IgD-negative memory B cell (primary cell): ENCODE measurements at regions not wholly inside any gene's neighbourhood (a gene's known extent, or its start where the extent isn't known, plus 50 kb on each side); places are given as distances from the start of the nearest gene placed in this dataset.
"Not testable (repeated sequence)": the region's sequence is repeated elsewhere in the genome, so short reads cannot be mapped to it uniquely, and the experiment has no call there.

ENCODE experiments used
- H3K27ac Mint-ChIP-seq, 3 donors: one replicate each; pipeline ENCODE4 v1.8.0; 2020 to 2022; ENCODE audit warnings: mild to moderate bottlenecking in 3 of 3, mixed read lengths in 3 of 3, moderate library complexity in 1 of 3
- H3K27me3 Mint-ChIP-seq: one replicate; pipeline ENCODE4 v1.8.0; 2021; ENCODE audit warnings: mixed read lengths
- H3K36me3 Mint-ChIP-seq: one replicate; pipeline ENCODE4 v1.8.0; 2020; ENCODE audit warnings: mild to moderate bottlenecking, mixed read lengths
- H3K4me1 Mint-ChIP-seq, 3 donors: one replicate each; pipeline ENCODE4 v1.8.0; 2020 to 2022; ENCODE audit warnings: mixed read lengths in 3 of 3, mild to moderate bottlenecking in 1 of 3
- H3K4me3 Mint-ChIP-seq, 4 donors: one replicate each; pipeline ENCODE4 v1.8.0; 2020 to 2022; ENCODE audit warnings: mild to moderate bottlenecking in 4 of 4, mixed read lengths in 4 of 4, moderate library complexity in 3 of 4
- H3K9me3 Mint-ChIP-seq, 3 donors: one replicate each; pipeline ENCODE4 v1.8.0; 2020 to 2021; ENCODE audit warnings: mixed read lengths in 3 of 3, mild to moderate bottlenecking in 1 of 3

GRCh38 chr5:68134033-68134668, 81.4 kb upstream of the PIK3R1 start:
- Mint-ChIP-seq H3K4me3 (no peak overlapping the region), H3K9me3 (peaks cover 0 to 2% (median 0%) of the 10 kb centered on the region in 3 donors), H3K27ac (no peak overlapping the region), H3K36me3 (no peaks in the 10 kb centered on the region), H3K27me3 (peaks cover 2% of the 10 kb centered on the region), H3K4me1 (no peaks in the 10 kb centered on the region)

GRCh38 chr5:68130253-68130652, 85.3 kb upstream of the PIK3R1 start:
- no peak overlapping the region for H3K27ac Mint-ChIP-seq
- H3K36me3 Mint-ChIP-seq = no peaks in the 10 kb centered on the region
- H3K27me3 Mint-ChIP-seq = peaks cover 2% of the 10 kb centered on the region
- no peaks in the 10 kb centered on the region for H3K4me1 Mint-ChIP-seq
- H3K4me3 Mint-ChIP-seq = no peak overlapping the region
- peaks cover 0 to 2% (median 0%) of the 10 kb centered on the region in 3 donors for H3K9me3 Mint-ChIP-seq

GRCh38 chr5:68129364-68129763, 86.2 kb upstream of the PIK3R1 start:
- H3K27ac Mint-ChIP-seq = no peak overlapping the region
- peaks cover 2% of the 10 kb centered on the region for H3K27me3 Mint-ChIP-seq
- H3K9me3 Mint-ChIP-seq = peaks cover 0 to 2% (median 0%) of the 10 kb centered on the region in 3 donors
- no peaks in the 10 kb centered on the region for H3K36me3 Mint-ChIP-seq
- no peaks in the 10 kb centered on the region for H3K4me1 Mint-ChIP-seq
- no peak overlapping the region for H3K4me3 Mint-ChIP-seq

GRCh38 chr5:68126886-68127285, 88.7 kb upstream of the PIK3R1 start:
- Mint-ChIP-seq H3K9me3 (peaks cover 0 to 5% (median 0%) of the 10 kb centered on the region in 3 donors), H3K27ac (no peak overlapping the region), H3K27me3 (peaks cover 6% of the 10 kb centered on the region), H3K36me3 (no peaks in the 10 kb centered on the region), H3K4me3 (peak overlapping the region in 1 of 4 donors; percentile 49), H3K4me1 (peaks cover 0 to 2% (median 0%) of the 10 kb centered on the region in 3 donors)

GRCh38 chr5:68122439-68123328, 92.9 kb upstream of the PIK3R1 start:
- Mint-ChIP-seq H3K4me3 (no peak overlapping the region), H3K36me3 (no peaks in the 10 kb centered on the region), H3K9me3 (peaks cover 0 to 5% (median 0%) of the 10 kb centered on the region in 3 donors), H3K4me1 (peaks cover 0 to 2% (median 0%) of the 10 kb centered on the region in 3 donors), H3K27me3 (peaks cover 4% of the 10 kb centered on the region), H3K27ac (no peak overlapping the region)

GRCh38 chr5:68116868-68117411, 98.6 kb upstream of the PIK3R1 start:
- no peak overlapping the region for H3K27ac Mint-ChIP-seq
- H3K4me1 Mint-ChIP-seq = peaks cover 0 to 2% (median 2%) of the 10 kb centered on the region in 3 donors
- H3K27me3 Mint-ChIP-seq = peaks cover 3% of the 10 kb centered on the region
- H3K9me3 Mint-ChIP-seq = peaks cover 0 to 2% (median 0%) of the 10 kb centered on the region in 3 donors
- H3K4me3 Mint-ChIP-seq = no peak overlapping the region
- no peaks in the 10 kb centered on the region for H3K36me3 Mint-ChIP-seq

GRCh38 chr5:68116408-68116807, 99.1 kb upstream of the PIK3R1 start:
- H3K9me3 Mint-ChIP-seq = peaks cover 0 to 2% (median 0%) of the 10 kb centered on the region in 3 donors
- H3K4me1 Mint-ChIP-seq = peaks cover 0 to 2% (median 2%) of the 10 kb centered on the region in 3 donors
- H3K36me3 Mint-ChIP-seq = no peaks in the 10 kb centered on the region
- no peak overlapping the region for H3K27ac Mint-ChIP-seq
- peaks cover 3% of the 10 kb centered on the region for H3K27me3 Mint-ChIP-seq
- H3K4me3 Mint-ChIP-seq = no peak overlapping the region

- Mint-ChIP-seq H3K9me3 (peaks cover 0 to 2% (median 0%) of the 10 kb centered on the region in 3 donors), H3K27me3 (peaks cover 3% of the 10 kb centered on the region), H3K36me3 (no peaks in the 10 kb centered on the region), H3K27ac (no peak overlapping the region), H3K4me3 (no peak overlapping the region), H3K4me1 (peaks cover 0 to 2% (median 2%) of the 10 kb centered on the region in 3 donors)
These were observed 100.0 kb upstream of the PIK3R1 start for GRCh38 chr5:68115584-68115983.

GRCh38 chr5:68114378-68115040, 101.0 kb upstream of the PIK3R1 start:
- peaks cover 0 to 2% (median 2%) of the 10 kb centered on the region in 3 donors for H3K4me1 Mint-ChIP-seq
- H3K9me3 Mint-ChIP-seq = peaks cover 0 to 2% (median 0%) of the 10 kb centered on the region in 3 donors
- no peak overlapping the region for H3K27ac Mint-ChIP-seq
- H3K36me3 Mint-ChIP-seq = no peaks in the 10 kb centered on the region
- H3K27me3 Mint-ChIP-seq = peaks cover 3% of the 10 kb centered on the region
- H3K4me3 Mint-ChIP-seq = peak overlapping the region in 1 of 4 donors; percentile 46

- no peak overlapping the region for H3K27ac Mint-ChIP-seq
These were observed 102.9 kb upstream of the PIK3R1 start for GRCh38 chr5:68112658-68113057.

GRCh38 chr5:68110894-68111293, 104.7 kb upstream of the PIK3R1 start:
- no peak overlapping the region for H3K4me3 Mint-ChIP-seq
- no peaks in the 10 kb centered on the region for H3K9me3 Mint-ChIP-seq
- no peak overlapping the region for H3K27ac Mint-ChIP-seq
- H3K4me1 Mint-ChIP-seq = peaks cover 0 to 2% (median 2%) of the 10 kb centered on the region in 3 donors
- no peaks in the 10 kb centered on the region for H3K36me3 Mint-ChIP-seq
- H3K27me3 Mint-ChIP-seq = peaks cover 3% of the 10 kb centered on the region

More at GRCh38 chr5:68112658-68113057, 102.9 kb upstream of the PIK3R1 start:
- Mint-ChIP-seq H3K27me3 (peaks cover 3% of the 10 kb centered on the region), H3K36me3 (no peaks in the 10 kb centered on the region), H3K9me3 (no peaks in the 10 kb centered on the region), H3K4me1 (peaks cover 0 to 2% (median 2%) of the 10 kb centered on the region in 3 donors), H3K4me3 (no peak overlapping the region)

GRCh38 chr5:68110264-68110663, 105.3 kb upstream of the PIK3R1 start:
- Mint-ChIP-seq H3K27ac (no peak overlapping the region), H3K27me3 (peaks cover 3% of the 10 kb centered on the region), H3K4me3 (no peak overlapping the region), H3K4me1 (peaks cover 0 to 2% (median 2%) of the 10 kb centered on the region in 3 donors), H3K36me3 (no peaks in the 10 kb centered on the region), H3K9me3 (no peaks in the 10 kb centered on the region)

- not testable (repeated sequence) for H3K9me3 Mint-ChIP-seq, H3K4me3 Mint-ChIP-seq, H3K4me1 Mint-ChIP-seq, H3K36me3 Mint-ChIP-seq, H3K27me3 Mint-ChIP-seq, H3K27ac Mint-ChIP-seq
These were observed 111.3 kb upstream of the PIK3R1 start for GRCh38 chr5:68104217-68104616.

- H3K36me3 Mint-ChIP-seq, H3K27ac Mint-ChIP-seq, H3K4me1 Mint-ChIP-seq, H3K9me3 Mint-ChIP-seq, H3K4me3 Mint-ChIP-seq, H3K27me3 Mint-ChIP-seq: not testable (repeated sequence)
These were observed 112.3 kb upstream of the PIK3R1 start for GRCh38 chr5:68103297-68103696.

GRCh38 chr5:68099327-68099726, 116.2 kb upstream of the PIK3R1 start:
- Mint-ChIP-seq H3K4me3 (no peak overlapping the region), H3K9me3 (peaks cover 2 to 8% (median 4%) of the 10 kb centered on the region in 3 donors), H3K4me1 (no peaks in the 10 kb centered on the region), H3K27me3 (peaks cover 2% of the 10 kb centered on the region), H3K36me3 (peaks cover 3% of the 10 kb centered on the region), H3K27ac (no peak overlapping the region)
